Endothelial cell of umbilical vein (primary cell): ENCODE measurements at regions not wholly inside any gene's neighbourhood (a gene's known extent, or its start where the extent isn't known, plus 50 kb on each side); places are given as distances from the start of the nearest gene placed in this dataset.

Experiments
- EZH2 ChIP-seq: IDR thresholded peaks from 2 replicates; pipeline ENCODE4 v1.6.1; 2012; ENCODE audit warnings: borderline replicate concordance, low read depth, mild to moderate bottlenecking, moderate library complexity, low read length, inconsistent platforms; ENCODE audit not compliant: severe bottlenecking
- GATA2 ChIP-seq: IDR thresholded peaks from 2 replicates; pipeline ENCODE4 v1.7.0; 2011; ENCODE audit warnings: low read depth, mild to moderate bottlenecking, moderate library complexity, mixed read lengths, low read length; ENCODE audit not compliant: insufficient read length, insufficient read depth
- POLR2A ChIP-seq: IDR thresholded peaks from 2 replicates; pipeline ENCODE4 v1.6.1; 2012; ENCODE audit warnings: low read depth, mild to moderate bottlenecking, control low read depth, low read length
- POLR2AphosphoS5 ChIP-seq: IDR thresholded peaks from 2 replicates; pipeline ENCODE4 v1.6.1; 2012; ENCODE audit warnings: low read depth, mild to moderate bottlenecking, control low read depth, low read length, moderate library complexity; ENCODE audit not compliant: insufficient read depth
- TF ChIP-seq, protein P1 (sequence below), 2 donors: IDR thresholded peaks; 1 replicate in 1 of 2; 2 replicates in 1 of 2; pipeline ENCODE4 v1.5.1; 2011; ENCODE audit warnings: low read length in 2 of 2, mild to moderate bottlenecking in 2 of 2, moderate library complexity in 2 of 2, control low read depth in 1 of 2, inconsistent platforms in 1 of 2, low read depth in 1 of 2; ENCODE audit not compliant: insufficient read depth in 1 of 2; ENCODE audit errors: extremely low read depth in 1 of 2

- TF ChIP-seq, protein P1, sequence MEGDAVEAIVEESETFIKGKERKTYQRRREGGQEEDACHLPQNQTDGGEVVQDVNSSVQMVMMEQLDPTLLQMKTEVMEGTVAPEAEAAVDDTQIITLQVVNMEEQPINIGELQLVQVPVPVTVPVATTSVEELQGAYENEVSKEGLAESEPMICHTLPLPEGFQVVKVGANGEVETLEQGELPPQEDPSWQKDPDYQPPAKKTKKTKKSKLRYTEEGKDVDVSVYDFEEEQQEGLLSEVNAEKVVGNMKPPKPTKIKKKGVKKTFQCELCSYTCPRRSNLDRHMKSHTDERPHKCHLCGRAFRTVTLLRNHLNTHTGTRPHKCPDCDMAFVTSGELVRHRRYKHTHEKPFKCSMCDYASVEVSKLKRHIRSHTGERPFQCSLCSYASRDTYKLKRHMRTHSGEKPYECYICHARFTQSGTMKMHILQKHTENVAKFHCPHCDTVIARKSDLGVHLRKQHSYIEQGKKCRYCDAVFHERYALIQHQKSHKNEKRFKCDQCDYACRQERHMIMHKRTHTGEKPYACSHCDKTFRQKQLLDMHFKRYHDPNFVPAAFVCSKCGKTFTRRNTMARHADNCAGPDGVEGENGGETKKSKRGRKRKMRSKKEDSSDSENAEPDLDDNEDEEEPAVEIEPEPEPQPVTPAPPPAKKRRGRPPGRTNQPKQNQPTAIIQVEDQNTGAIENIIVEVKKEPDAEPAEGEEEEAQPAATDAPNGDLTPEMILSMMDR (IDR thresholded peaks at IDR 0.05; ENCODE audit: extremely low read depth in 1 of 2, insufficient read depth in 1 of 2, low read depth in 1 of 2, low read length in 2 of 2): no peak
- TF ChIP-seq POLR2AphosphoS5 (no peak), POLR2A (no peak), EZH2 (no peak), GATA2 (no peak)
Measured at GRCh38 chr18:22678486-22678885, 254.6 kb upstream of the RBBP8 start.
